ENCODE measurements at regions not wholly inside any gene's neighbourhood (a gene's known extent, or its start where the extent isn't known, plus 50 kb on each side); places are given as distances from the start of the nearest gene placed in this dataset.

DNA sequence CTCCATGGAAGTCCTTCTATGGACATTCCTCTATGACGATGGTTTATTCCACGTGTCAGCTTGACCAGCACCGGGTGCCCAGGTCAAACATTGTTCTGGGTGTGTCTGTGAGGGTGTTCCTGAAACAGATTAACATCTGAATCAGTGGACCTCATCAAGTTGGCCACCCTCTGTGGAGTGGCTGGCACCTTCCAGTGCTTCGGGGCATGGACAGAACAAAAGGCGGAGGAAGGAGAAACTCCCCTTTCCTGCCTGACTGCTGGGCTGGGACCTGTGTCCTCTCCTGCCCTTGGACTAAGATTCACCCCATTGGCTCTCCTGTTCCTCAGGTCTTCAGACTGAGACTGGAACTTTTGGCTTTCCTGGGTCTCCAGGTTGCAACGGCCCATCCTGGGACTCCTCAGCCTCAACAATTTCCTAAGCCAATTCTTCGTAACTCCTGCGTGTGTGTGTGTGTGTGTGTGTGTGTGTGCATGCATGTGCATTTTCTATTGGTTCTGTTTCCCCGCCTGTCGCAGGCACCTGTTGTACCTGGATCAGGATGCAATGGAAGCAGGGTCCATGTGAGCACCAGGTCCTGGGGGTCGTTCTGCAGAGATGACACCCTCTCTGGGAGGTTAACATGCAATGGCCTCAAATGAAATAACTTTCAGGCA lies 357.2 kb upstream of the SALL3 start:
- TF ChIP-seq, protein P1, sequence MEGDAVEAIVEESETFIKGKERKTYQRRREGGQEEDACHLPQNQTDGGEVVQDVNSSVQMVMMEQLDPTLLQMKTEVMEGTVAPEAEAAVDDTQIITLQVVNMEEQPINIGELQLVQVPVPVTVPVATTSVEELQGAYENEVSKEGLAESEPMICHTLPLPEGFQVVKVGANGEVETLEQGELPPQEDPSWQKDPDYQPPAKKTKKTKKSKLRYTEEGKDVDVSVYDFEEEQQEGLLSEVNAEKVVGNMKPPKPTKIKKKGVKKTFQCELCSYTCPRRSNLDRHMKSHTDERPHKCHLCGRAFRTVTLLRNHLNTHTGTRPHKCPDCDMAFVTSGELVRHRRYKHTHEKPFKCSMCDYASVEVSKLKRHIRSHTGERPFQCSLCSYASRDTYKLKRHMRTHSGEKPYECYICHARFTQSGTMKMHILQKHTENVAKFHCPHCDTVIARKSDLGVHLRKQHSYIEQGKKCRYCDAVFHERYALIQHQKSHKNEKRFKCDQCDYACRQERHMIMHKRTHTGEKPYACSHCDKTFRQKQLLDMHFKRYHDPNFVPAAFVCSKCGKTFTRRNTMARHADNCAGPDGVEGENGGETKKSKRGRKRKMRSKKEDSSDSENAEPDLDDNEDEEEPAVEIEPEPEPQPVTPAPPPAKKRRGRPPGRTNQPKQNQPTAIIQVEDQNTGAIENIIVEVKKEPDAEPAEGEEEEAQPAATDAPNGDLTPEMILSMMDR (IDR thresholded peaks at IDR 0.05), result no peak
- TF ChIP-seq POLR2A (IDR thresholded peaks at IDR 0.05) (no peak), EP300 (IDR thresholded peaks at IDR 0.05) (no peak)

All from sigmoid colon (tissue), 4 donors.